OCI-LY7 (cell line): ENCODE measurements at regions not wholly inside any gene's neighbourhood (a gene's known extent, or its start where the extent isn't known, plus 50 kb on each side); places are given as distances from the start of the nearest gene placed in this dataset.

ENCODE experiments used
- BruUV-seq: library from RNA; stranded (reverse); fragments of 400-500 nt; replicated peaks from 2 replicates; lab custom pipeline; 2021; lab: Mats Ljungman, UMichigan
- CTCF ChIA-PET: fragments of 300-600 bp; sonication (Branson Sonifier 250); formaldehyde crosslinking; loops from one replicate; lab custom pipeline; 2022; ENCODE audit warnings: antibody characterized with exemption; ENCODE audit not compliant: unreplicated experiment; lab: Charles Lee
- POLR2A ChIA-PET: fragments of 300-600 bp; sonication (Branson Sonifier 250); formaldehyde crosslinking; loops from one replicate; lab custom pipeline; 2022; ENCODE audit warnings: antibody characterized with exemption; lab: Charles Lee
- DNase-seq: peaks from one replicate; pipeline ENCODE4 v3.0.0-alpha.2; 2015; ENCODE audit warnings: low spot score
- H2AFZ ChIP-seq: fragments of 200-600 bp; sonication (generic), shearing (Covaris generic); 2 replicates; pipeline ENCODE4 v1.6.1; 2014; ENCODE audit warnings: mild to moderate bottlenecking, antibody characterized with exemption, low read length, moderate library complexity
- H3K27ac ChIP-seq: fragments of 200-600 bp; sonication (generic); 2 replicates; pipeline ENCODE4 v1.5.1; 2014; ENCODE audit warnings: mixed run types, low read depth, mild to moderate bottlenecking, moderate library complexity, low read length, inconsistent platforms; ENCODE audit not compliant: poor library complexity, severe bottlenecking
- H3K36me3 ChIP-seq: fragments of 200-600 bp; sonication (generic); 2 replicates; pipeline ENCODE4 v1.6.1; 2014; ENCODE audit warnings: mild to moderate bottlenecking, antibody characterized with exemption, low read length, moderate library complexity, mixed read lengths; ENCODE audit not compliant: insufficient read depth
- H3K4me1 ChIP-seq: fragments of 200-600 bp; sonication (generic); 2 replicates; pipeline ENCODE4 v1.5.1; 2014; ENCODE audit warnings: mild to moderate bottlenecking, low read length; ENCODE audit not compliant: insufficient read depth, poor library complexity, severe bottlenecking
- H3K4me2 ChIP-seq: fragments of 200-600 bp; sonication (generic); 2 replicates; pipeline ENCODE4 v1.6.1; 2014; ENCODE audit warnings: mild to moderate bottlenecking, low read length
- H3K4me3 ChIP-seq: fragments of 200-600 bp; sonication (generic); 2 replicates; pipeline ENCODE4 v1.5.1; 2014; ENCODE audit warnings: mild to moderate bottlenecking, low read depth, low read length; ENCODE audit not compliant: poor library complexity, severe bottlenecking
- H3K79me2 ChIP-seq: fragments of 200-600 bp; sonication (generic); 2 replicates; pipeline ENCODE4 v1.6.1; 2016; ENCODE audit warnings: low read depth, mild to moderate bottlenecking, low read length, moderate library complexity, mixed read lengths; ENCODE audit not compliant: insufficient read depth
- H3K9me2 ChIP-seq: fragments of 200-600 bp; sonication (generic); 2 replicates; pipeline ENCODE4 v1.6.1; 2016; ENCODE audit warnings: mild to moderate bottlenecking, low read length, mixed read lengths; ENCODE audit not compliant: insufficient read depth
- H3K9me3 ChIP-seq: fragments of 200-600 bp; sonication (generic); 2 replicates; pipeline ENCODE4 v1.6.1; 2014; ENCODE audit warnings: mild to moderate bottlenecking, mixed run types, low read length, mixed read lengths
- H4K20me1 ChIP-seq: fragments of 200-600 bp; sonication (generic); 2 replicates; pipeline ENCODE4 v1.6.1; 2014; ENCODE audit warnings: mild to moderate bottlenecking, antibody characterized with exemption, low read length, moderate library complexity, mixed read lengths; ENCODE audit not compliant: insufficient read depth
- EZH2phosphoT487 ChIP-seq: fragments of 200-600 bp; sonication (generic); IDR thresholded peaks from 2 replicates; pipeline ENCODE4 v1.6.1; 2018; ENCODE audit warnings: low read depth, borderline replicate concordance, mild to moderate bottlenecking, mixed run types, antibody characterized with exemption, low read length, moderate library complexity, mixed read lengths
- intact Hi-C: fragments of 100-400 bp; cut with micrococcal nuclease; formaldehyde crosslinking; loops from one replicate; pipeline ENCODE4 v1.10.0; 2022; ENCODE audit not compliant: unreplicated experiment
- TF ChIP-seq, protein P1 (sequence below): fragments of 200-600 bp; sonication (generic); conservative IDR thresholded peaks from 2 replicates; pipeline ENCODE4 v1.5.1; 2014; ENCODE audit warnings: mild to moderate bottlenecking, antibody characterized with exemption, low read length, moderate library complexity, mixed read lengths

DNA sequence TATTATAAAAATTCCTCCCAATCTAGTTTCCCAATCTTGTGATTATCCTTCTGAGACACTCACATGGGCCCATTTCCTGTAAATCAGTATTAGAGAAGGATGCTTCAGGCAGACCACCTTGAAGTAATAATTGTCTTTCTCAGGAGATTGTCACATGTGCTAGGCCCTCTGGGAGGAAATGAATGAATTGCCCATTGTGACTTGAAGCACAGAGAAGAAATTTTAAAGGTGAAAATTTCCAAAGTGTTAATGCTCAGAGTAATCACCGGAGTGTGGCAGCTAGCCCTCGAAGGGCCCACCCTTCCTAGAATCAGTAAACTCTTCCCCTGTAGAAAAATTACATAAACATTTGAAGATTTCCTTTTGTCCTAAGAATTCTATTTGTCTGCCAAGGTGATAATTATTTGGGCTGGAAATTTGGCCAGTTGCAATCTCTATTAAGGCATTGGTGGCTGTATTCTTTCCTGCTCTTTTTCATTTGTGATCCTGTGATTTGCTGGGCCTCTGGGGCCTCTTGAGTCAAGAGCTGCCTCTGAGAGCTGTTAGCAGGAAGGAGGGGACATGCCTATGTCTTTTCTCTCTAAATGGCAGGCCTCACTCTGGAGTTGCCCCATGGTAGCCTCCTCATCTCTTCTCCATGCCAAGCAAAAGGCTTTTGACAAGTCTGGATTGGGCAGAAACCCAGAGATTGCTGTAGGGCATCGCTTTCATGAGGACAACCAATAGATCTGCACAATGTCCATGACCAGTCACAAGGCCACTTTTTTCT, 371.5 kb upstream of the ACTBL2 start:
- no peak for DNase-seq
- Histone ChIP-seq H3K4me3 (no peak overlapping the region), H3K79me2 (no peaks in the 10 kb centered on the region), H4K20me1 (no peaks in the 10 kb centered on the region), H2AFZ (no peak overlapping the region), H3K27ac (no peak overlapping the region), H3K4me2 (no peak overlapping the region), H3K4me1 (no peaks in the 10 kb centered on the region), H3K9me2 (no peaks in the 10 kb centered on the region; the same call in 1 of the 2 replicates), H3K9me3 (no peaks in the 10 kb centered on the region), H3K36me3 (no peaks in the 10 kb centered on the region)
- ChIA-PET POLR2A (no interaction called here), CTCF (no interaction called here)
- TF ChIP-seq, protein P1, sequence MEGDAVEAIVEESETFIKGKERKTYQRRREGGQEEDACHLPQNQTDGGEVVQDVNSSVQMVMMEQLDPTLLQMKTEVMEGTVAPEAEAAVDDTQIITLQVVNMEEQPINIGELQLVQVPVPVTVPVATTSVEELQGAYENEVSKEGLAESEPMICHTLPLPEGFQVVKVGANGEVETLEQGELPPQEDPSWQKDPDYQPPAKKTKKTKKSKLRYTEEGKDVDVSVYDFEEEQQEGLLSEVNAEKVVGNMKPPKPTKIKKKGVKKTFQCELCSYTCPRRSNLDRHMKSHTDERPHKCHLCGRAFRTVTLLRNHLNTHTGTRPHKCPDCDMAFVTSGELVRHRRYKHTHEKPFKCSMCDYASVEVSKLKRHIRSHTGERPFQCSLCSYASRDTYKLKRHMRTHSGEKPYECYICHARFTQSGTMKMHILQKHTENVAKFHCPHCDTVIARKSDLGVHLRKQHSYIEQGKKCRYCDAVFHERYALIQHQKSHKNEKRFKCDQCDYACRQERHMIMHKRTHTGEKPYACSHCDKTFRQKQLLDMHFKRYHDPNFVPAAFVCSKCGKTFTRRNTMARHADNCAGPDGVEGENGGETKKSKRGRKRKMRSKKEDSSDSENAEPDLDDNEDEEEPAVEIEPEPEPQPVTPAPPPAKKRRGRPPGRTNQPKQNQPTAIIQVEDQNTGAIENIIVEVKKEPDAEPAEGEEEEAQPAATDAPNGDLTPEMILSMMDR: no peak
- no peak for TF ChIP-seq EZH2phosphoT487
- intact Hi-C loops: no loop called here
- no TSS peak for BruUV-seq

DNA sequence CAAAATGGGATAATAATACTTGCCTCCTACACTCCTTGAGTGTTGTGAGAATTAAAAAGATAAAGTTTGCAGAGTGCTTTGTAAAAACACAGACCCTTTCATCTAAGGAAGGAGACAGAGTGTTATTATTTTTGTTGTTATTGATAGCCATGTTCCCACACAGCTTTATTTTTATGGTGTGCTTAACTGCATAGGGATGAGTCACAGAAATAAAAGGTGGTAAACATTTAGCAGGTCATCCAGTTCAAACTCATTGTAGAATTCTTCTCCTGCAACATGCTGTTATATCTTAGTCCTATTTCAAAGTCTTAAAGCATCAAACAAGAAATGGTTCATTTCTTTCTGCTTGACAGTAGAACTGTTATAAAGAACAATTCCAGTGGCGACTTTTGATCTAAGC, 367.5 kb upstream of the ACTBL2 start:
- TF ChIP-seq, protein P1: no peak
- TF ChIP-seq EZH2phosphoT487: no peak
- CTCF ChIA-PET: no interaction called here
- Histone ChIP-seq H3K9me2 (no peaks in the 10 kb centered on the region), H3K36me3 (no peaks in the 10 kb centered on the region), H3K4me3 (no peak overlapping the region), H3K27ac (no peak overlapping the region), H2AFZ (no peak overlapping the region), H3K79me2 (no peaks in the 10 kb centered on the region), H3K9me3 (no peaks in the 10 kb centered on the region), H4K20me1 (no peaks in the 10 kb centered on the region), H3K4me2 (no peak overlapping the region), H3K4me1 (no peaks in the 10 kb centered on the region)
- no peak for DNase-seq
- POLR2A ChIA-PET: no interaction called here
- BruUV-seq: no TSS peak
- intact Hi-C loops: no loop called here

DNA sequence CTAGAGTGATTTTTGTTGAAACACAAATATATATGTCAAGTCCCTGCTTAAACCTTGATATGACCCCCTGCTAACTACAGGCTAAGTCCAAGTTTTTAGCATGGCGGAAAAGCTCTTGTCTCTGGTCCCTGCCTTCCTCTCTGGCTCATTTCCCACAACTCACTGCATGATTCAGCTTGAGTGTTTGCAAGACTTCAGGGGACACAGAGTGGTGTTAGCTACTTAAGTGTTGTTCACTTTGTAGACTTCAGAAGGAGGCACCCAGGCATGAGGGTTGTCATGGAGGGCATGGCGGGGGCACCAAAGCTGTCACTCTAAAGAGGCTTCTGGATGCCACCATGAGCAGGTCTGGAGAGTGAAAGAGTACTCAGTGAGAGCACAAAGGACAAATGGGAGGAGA, 362.4 kb upstream of the ACTBL2 start:
- no peak overlapping the region for H2AFZ ChIP-seq
- ChIA-PET POLR2A (no interaction called here), CTCF (no interaction called here)
- no peak for TF ChIP-seq EZH2phosphoT487
- DNase-seq: no peak
- H3K4me3 ChIP-seq: no peak overlapping the region
- intact Hi-C loops: no loop called here
- H3K4me2 ChIP-seq: no peak overlapping the region
- no peak overlapping the region for H3K27ac ChIP-seq
- no TSS peak for BruUV-seq
- H3K4me1 ChIP-seq: no peaks in the 10 kb centered on the region
- H3K9me3 ChIP-seq: no peaks in the 10 kb centered on the region
- H4K20me1 ChIP-seq: no peaks in the 10 kb centered on the region
- no peaks in the 10 kb centered on the region for H3K79me2 ChIP-seq
- H3K9me2 ChIP-seq: no peaks in the 10 kb centered on the region
- H3K36me3 ChIP-seq: no peaks in the 10 kb centered on the region
